Umbilical cord (tissue), 1 donor: ENCODE measurements at regions not wholly inside any gene's neighbourhood (a gene's known extent, or its start where the extent isn't known, plus 50 kb on each side); places are given as distances from the start of the nearest gene placed in this dataset.

ENCODE experiments used
- DNase-seq: peaks from one replicate; pipeline ENCODE4 v3.0.0-alpha.2; 2015; ENCODE audit warnings: low spot score

GRCh38 chr11:127182586-127183203, 182.1 kb upstream of the KIRREL3 start:
- DNase-seq, result no peak

- no peak for DNase-seq
Observed at GRCh38 chr11:127157225-127157624, 156.7 kb upstream of the KIRREL3 start.

DNA sequence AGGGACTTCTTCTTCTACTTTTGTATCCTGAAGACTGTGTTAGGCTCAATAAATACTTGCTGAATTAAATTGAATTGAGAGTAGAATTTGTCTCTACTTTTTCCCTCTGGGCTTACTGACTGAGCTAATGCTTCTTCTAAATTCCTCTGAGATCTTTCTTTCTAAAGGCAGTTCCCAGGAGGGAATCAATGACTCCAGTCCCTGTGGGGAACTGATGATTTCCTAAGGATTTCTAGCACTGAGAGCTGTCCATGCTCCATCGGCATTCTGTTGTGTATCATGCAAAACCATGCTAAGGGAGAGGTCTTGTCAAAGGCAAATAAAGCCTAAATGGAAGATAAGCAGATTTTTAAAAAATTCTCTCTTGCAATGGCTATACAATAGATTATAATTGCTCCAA, 148.8 kb upstream of the KIRREL3 start:
- DNase-seq, result peak; percentile 3

- no peak for DNase-seq
Observed at GRCh38 chr11:127143251-127143650, 142.7 kb upstream of the KIRREL3 start.

DNA sequence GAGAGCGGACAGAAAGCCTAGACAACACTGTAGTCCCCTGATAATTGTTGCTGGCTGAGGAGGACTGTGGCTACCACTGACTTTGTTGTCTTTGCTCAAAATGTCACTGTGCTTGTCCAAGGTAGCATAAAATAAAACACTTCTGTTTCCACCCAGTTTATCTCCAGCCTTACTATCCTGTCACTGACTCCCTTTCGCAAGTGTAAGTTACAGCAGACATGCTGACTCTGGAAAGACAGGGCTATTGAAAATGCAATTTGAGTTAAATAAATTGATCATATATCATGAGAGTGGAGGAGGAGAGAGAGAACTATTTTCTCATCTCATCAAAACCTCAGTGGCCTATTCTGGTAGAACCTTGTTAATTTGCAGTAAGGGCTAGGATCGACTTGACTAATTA, 138.0 kb upstream of the KIRREL3 start:
- DNase-seq, result no peak

DNA sequence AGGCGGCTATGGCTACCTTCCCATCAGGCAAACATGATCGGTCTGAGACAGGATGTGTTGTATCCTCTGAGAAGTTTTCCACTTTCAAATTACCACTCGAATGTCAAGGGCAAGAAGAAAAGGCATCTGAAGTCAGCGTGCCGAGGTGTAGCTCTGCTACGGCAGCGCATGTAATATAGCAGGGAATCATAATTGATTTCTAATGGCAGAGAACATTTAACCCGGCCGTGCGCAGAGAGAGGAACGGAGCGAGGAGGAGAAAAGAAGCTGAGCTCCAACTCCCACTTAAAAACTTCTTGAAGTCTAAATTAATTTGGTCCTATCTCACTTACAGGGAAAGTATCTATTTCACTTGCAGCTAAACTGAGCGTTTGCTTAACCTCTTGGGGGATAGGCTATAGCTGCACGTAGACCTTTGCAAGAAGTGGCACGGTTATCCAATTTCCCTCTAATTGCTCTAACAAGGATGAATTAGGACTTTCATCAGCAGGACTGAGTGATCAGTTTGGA, 137.3 kb upstream of the KIRREL3 start:
- DNase-seq, result no peak

- no peak for DNase-seq
Observed at GRCh38 chr11:127136438-127136837, 135.9 kb upstream of the KIRREL3 start.

- no peak for DNase-seq
Observed at GRCh38 chr11:127135256-127135655, 134.7 kb upstream of the KIRREL3 start.

DNA sequence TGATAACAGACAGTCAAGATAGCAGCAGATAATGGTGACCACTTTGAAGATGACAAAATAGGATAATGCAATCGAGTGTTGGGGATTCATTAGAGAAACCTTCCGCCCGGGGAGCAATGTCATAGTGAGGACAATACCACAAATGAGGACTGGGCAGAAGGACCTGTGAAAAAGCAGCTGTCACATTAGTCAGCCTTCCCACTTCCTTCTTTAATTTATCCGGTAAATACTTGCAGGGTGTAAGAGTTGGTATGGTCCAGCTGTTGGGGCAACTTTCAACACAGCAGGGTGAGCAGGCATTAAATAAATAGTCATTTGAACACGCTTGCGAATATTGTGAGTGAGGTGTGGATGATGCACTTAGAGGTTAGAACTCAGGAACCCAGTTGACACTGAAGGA, 132.5 kb upstream of the KIRREL3 start:
- no peak for DNase-seq

- DNase-seq, result no peak
Observed at GRCh38 chr11:127130321-127130720, 129.8 kb upstream of the KIRREL3 start.

DNA sequence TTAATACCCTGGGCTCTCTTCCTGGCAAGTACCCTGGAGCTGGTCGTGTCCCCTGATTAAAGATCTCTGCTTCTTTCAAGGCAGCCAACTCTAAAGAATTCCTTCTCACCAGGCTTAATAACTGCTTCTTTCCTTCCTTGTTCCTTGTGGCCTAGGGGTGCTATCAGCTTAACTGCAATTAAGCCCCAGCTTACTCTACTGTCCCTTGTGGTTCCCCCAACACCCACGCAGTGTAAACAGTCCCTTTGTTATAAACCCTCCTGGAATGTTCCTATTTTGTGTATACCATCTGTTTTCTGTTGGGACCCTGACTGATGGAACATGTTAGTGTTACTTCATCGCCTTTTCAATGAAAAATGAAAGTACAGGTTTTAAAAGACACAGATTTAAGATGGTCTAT, 126.4 kb upstream of the KIRREL3 start:
- no peak for DNase-seq

- DNase-seq, result peak; percentile 56
Observed at GRCh38 chr11:127119356-127119755, 118.8 kb upstream of the KIRREL3 start.

DNA sequence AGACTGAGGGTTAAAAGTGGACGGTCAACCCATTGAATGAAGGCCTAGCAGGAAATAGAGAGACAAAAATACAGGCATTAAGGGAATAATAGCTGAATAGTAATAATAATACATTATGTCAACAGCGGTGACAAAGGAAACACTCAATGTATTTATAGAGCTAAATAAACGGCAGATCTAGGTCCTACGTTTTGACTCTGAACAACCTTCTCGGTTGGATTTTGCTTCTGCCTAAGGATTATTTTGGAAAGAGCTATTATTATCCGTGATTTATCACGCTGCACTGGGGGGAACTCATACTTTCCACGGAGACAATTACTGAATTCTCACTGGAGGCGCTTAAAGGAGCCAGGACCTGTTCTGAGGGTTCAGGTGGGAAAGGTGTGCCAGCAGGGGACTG, 118.2 kb upstream of the KIRREL3 start:
- no peak for DNase-seq

DNA sequence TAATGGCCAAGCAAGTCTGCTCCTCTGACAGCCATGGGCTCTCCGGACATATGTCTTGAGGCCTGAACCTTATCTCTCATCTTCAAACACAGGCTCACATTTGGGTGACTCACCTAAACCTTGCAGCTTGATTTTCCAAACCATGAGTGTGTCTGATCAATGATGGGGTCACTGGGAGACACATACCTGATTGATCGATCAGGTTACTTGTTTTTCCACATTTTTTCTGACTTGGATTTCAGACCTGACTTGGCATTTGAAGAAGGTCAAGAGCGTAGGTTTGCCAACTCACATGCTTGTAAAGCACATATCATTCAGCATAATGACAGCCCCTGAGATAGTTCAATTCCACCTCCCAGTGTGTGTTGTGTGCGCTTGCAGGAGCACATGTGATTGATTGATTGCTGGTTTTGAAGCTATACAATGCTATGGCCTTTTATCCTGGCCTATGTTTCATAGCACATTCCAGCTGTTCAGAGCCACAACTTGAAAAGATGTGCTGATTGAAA, 116.7 kb upstream of the KIRREL3 start:
- no peak for DNase-seq

DNA sequence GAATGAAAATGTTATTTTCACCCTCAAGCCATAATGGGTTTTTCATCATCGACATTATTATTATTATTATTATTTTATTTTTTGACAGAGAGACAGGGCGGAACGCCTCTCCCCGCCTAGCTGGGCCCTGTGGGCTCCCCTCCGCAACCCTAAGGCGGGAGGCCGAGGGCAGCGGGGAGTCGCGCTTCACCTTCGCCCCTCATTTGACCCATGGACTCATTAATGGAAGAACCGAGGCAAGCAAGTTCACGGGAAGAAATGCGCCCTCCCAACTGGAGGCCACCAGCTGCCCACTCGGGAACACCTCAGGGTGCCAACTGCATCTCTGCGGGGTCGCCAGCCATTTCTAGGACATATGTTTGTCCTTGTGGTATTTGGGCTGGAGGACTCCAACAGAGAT, 115.3 kb upstream of the KIRREL3 start:
- DNase-seq, result no peak

DNA sequence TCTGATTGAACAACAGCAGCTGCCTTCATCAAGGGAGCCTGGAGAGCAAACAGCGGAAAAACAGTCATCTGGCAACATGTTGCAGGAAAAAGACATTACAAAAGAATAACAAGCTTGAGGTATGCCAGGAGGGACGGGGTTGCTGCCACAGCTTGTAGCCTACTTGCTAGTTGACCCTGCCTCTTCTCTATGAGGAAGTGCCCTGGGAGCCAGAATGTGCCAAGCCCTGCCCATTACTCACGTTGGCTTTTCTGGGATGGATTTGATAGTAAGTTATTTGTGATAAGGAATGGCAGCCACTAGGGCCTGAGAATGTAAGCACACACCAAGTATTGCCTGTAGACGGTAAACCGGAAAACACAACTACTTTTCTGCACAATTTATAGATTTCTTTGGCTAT, 113.5 kb upstream of the KIRREL3 start:
- no peak for DNase-seq

GRCh38 chr11:127110542-127110941, 110.0 kb upstream of the KIRREL3 start:
- DNase-seq, result peak; percentile 40

- no peak for DNase-seq
Observed at GRCh38 chr11:127109796-127110480, 109.4 kb upstream of the KIRREL3 start.

DNA sequence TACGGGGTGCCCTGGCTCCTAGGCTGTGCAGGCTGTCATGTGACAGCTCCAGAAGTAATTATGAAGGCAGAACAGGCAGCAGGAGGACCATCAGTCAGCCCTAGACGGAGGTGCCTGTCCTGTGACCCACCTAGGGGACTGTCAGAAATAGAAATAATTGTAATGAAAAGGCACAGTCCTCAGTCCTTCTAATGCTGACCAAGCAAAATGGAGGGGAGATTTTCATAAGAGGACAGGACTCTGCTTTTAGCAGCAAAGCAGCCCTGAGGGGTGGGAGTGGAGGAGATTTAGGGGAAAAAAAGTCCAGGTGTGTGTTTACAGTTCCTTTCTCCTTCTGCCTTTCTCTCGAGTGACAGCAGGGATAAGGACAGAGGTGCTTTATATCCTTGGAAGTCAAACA, 108.3 kb upstream of the KIRREL3 start:
- DNase-seq, result no peak

- DNase-seq, result no peak
Observed at GRCh38 chr11:127106938-127107337, 106.4 kb upstream of the KIRREL3 start.

DNA sequence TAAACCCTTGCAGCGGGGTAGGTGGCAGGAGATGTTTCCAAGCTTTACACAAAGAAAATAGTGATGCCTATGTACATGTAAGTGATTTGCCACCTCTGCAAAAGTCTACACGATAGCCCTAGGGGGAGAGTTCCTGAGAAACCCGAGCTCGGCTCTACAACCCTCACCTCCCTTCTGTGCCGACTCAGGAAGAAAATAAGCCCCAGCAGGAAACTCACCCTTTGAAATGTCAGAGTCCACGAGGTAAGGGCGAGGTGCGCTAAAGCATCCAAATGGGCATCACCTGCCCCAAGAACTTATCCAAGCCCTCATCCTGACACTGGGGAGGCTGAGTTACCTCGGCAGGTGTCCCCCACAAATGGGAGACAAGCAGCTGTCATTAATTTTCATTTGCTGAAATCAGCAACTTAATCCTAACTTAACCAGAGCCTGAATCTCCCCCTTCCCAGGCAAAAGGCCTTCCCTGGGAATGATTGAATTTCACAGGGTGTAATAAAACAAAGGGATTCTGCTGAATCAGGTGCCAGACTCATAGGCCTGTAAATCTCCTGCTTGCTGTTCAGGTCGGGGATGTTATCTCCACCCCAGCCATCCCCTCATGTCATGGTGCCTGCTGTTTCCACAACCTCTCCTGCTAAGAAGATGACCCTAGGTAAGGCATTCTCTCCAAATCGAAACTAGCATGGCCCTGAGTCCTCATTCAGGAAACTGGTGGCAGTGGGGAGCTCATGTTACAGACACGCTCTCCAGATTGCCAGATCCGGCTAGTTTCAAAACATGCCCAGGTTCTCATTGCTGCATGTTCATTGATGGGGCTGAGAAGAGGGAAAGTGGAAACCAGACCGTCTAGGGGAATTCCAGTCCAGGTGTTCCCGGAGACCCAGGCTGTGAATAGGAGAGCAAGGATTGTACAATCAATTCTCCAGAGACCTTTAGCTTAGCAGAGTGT, 105.3 kb upstream of the KIRREL3 start:
- DNase-seq, result peak; percentile 9
